ENCODE measurements at regions not wholly inside any gene's neighbourhood (a gene's known extent, or its start where the extent isn't known, plus 50 kb on each side); places are given as distances from the start of the nearest gene placed in this dataset.
A peak's percentile ranks its signal among the peaks of the same experiment; 100 is the strongest.
"Not testable (repeated sequence)": the region's sequence is repeated elsewhere in the genome, so short reads cannot be mapped to it uniquely, and the experiment has no call there.

DNA sequence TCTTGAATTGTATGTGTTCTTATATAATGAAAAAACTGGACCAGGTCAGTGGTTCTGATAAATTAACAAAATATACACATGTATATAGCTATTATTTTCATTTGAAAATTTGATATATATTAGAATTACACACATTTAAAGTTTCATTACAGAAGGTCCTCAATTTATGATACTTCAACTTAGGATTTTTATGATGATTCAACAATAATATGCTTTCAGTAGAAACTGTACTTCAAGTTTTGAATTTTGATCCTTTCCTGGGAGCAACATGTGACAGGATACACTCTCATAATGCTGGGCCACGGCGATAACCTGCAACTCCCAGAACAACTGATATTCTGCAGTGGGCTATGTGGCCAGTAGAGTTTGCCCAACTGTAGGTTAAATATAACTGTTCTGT, 344.7 kb downstream of the TAF11L14 start:
- no peaks in the 10 kb centered on the region for H3K27me3 ChIP-seq
- no peak overlapping the region for H3K27ac ChIP-seq
- peaks cover 0 to 4% (median 0%) of the 10 kb centered on the region in 4 donors for H3K9me3 ChIP-seq
- no peak for DNase-seq
- intact Hi-C loops (cut with DNase I; ENCODE audit: low total_unique reads): no loop called here
- H3K4me3 ChIP-seq: no peak overlapping the region
- TF ChIP-seq POLR2A (IDR thresholded peaks at IDR 0.05): no peak
- no peak for TF ChIP-seq EP300 (IDR thresholded peaks at IDR 0.05)
- no peak for TF ChIP-seq POLR2AphosphoS5 (IDR thresholded peaks at IDR 0.05)
- TF ChIP-seq, protein P1, sequence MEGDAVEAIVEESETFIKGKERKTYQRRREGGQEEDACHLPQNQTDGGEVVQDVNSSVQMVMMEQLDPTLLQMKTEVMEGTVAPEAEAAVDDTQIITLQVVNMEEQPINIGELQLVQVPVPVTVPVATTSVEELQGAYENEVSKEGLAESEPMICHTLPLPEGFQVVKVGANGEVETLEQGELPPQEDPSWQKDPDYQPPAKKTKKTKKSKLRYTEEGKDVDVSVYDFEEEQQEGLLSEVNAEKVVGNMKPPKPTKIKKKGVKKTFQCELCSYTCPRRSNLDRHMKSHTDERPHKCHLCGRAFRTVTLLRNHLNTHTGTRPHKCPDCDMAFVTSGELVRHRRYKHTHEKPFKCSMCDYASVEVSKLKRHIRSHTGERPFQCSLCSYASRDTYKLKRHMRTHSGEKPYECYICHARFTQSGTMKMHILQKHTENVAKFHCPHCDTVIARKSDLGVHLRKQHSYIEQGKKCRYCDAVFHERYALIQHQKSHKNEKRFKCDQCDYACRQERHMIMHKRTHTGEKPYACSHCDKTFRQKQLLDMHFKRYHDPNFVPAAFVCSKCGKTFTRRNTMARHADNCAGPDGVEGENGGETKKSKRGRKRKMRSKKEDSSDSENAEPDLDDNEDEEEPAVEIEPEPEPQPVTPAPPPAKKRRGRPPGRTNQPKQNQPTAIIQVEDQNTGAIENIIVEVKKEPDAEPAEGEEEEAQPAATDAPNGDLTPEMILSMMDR (IDR thresholded peaks at IDR 0.05): no peak
- WGBS, 5 donors: 81 to 93% (median 88%) methylated on average over 2 of the region's 2 CpGs
- no peaks in the 10 kb centered on the region for H3K4me1 ChIP-seq
- H3K36me3 ChIP-seq: no peaks in the 10 kb centered on the region

DNA sequence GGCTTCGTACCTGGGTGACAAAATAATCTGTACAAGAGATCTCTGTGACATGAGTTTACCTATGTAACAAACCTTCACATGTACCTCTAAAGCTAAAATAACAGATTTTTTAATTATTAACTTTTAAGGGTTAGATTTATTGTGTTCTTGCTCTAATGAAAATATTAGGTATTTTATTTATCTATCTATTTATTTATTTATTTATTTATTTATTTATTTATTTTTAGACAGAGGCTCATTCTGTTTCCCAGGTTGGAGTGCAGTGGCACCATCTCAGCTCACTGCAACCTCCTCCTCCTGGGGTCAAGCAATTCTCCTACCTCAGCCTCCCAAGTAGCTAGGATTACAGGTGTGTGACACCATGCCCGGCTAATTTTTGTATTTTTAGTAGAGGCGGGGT, 348.4 kb downstream of the TAF11L14 start:
- H3K4me1 ChIP-seq; intact Hi-C loops (cut with DNase I; ENCODE audit: low total_unique reads); H3K9me3 ChIP-seq; H3K4me3 ChIP-seq; H3K36me3 ChIP-seq; DNase-seq; H3K27ac ChIP-seq; H3K27me3 ChIP-seq: not testable (repeated sequence)
- 85 to 95% (median 90%) methylated on average over 3 of the region's 3 CpGs for WGBS, 5 donors

DNA sequence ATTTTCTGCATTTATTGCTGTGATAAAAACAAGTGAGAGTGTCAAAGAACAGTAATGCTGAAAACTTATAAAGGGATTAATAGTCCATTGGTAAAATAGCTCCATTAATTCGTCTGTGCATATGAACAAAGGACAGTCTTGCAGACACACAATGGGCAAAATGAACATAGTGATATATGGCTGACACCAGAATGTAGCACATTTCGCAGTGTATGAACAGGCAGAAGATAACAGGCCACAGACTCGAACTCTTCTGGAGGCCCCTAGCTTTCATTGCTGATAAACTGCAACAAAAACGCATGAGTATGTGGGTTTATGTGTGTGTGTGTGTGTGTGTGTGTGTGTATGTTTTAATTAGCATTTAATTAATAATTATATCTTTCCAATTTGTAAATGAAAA, 354.8 kb downstream of the TAF11L14 start:
- Histone ChIP-seq H3K27me3 (no peaks in the 10 kb centered on the region), H3K4me1 (no peaks in the 10 kb centered on the region), H3K4me3 (no peak overlapping the region), H3K9me3 (no peaks in the 10 kb centered on the region), H3K36me3 (no peaks in the 10 kb centered on the region), H3K27ac (no peak overlapping the region)
- intact Hi-C loops (cut with DNase I; ENCODE audit: low total_unique reads): no loop called here
- WGBS, 5 donors: 43 to 62% (median 55%) methylated on average over 4 of the region's 4 CpGs
- DNase-seq: no peak
- TF ChIP-seq, protein P1 (IDR thresholded peaks at IDR 0.05): no peak
- TF ChIP-seq POLR2AphosphoS5 (IDR thresholded peaks at IDR 0.05) (no peak), EP300 (IDR thresholded peaks at IDR 0.05) (no peak), POLR2A (IDR thresholded peaks at IDR 0.05) (no peak)

DNA sequence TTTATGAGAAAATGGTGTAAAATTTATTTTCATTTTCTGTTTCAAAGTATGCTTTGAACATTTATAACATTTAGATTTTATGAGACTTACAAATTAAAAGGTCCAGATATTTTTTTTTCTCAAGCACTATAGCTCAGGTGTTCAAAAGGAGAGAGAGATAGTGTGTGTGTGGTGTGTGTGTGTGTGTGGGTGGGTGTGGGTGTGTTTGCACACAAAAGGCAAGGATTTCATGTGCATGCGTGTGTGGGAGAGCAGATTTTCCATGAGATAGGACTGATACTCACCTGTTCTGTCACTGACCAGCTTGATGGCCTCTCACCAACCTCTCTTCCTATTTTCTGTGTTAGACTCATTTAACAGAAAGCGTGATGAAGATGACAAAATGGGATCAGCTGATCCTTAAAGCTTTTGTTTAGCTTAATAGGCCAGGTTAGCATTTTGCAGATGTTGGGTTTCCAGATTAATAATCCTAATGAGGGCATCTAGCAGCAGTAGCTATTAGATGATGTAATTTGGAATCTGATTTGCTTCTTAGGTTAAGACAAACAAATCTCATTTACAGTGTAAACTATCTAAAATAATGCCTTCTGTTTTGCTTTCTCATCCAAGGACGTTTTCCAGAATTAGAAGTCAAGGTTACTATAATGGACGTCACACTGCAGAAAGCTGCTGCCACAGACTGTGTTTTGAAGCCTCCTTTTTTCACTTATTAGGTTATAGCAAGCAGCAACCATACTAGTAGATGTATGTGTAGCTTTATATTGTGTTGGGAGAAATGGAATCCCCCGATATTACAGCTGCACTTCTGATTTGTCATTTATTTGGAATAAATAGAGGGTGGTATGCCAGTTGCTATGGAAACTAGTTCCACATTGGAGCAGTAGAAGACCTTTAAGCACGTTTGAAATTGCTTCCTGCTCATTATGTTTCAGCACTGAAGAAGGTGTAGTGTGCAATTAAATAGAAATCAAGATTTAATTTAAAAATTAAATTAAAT, 355.6 kb downstream of the TAF11L14 start:
- DNase-seq: peak in 1 of 2 donors; percentile 19
- intact Hi-C loops (cut with DNase I; ENCODE audit: low total_unique reads): no loop called here
- 28 to 35% (median 31%) methylated on average over 6 of the region's 6 CpGs for WGBS, 5 donors

More for the DNA sequence above, 355.6 kb downstream of the TAF11L14 start:
- Histone ChIP-seq H3K4me3 (no peak overlapping the region), H3K36me3 (no peaks in the 10 kb centered on the region), H3K27me3 (no peaks in the 10 kb centered on the region), H3K27ac (no peak overlapping the region), H3K9me3 (no peaks in the 10 kb centered on the region), H3K4me1 (no peaks in the 10 kb centered on the region)
- TF ChIP-seq EP300 (IDR thresholded peaks at IDR 0.05) (no peak), POLR2A (IDR thresholded peaks at IDR 0.05) (no peak), POLR2AphosphoS5 (IDR thresholded peaks at IDR 0.05) (no peak)
- TF ChIP-seq, protein P1 (IDR thresholded peaks at IDR 0.05): no peak
